IMR-90 (cell line): ENCODE measurements at regions not wholly inside any gene's neighbourhood (a gene's known extent, or its start where the extent isn't known, plus 50 kb on each side); places are given as distances from the start of the nearest gene placed in this dataset.

Source experiments
- FOS ChIP-seq: fragments of 150-350 bp; IDR thresholded peaks from 2 replicates; pipeline ENCODE4 v1.6.1; 2016; ENCODE audit warnings: low read depth, low read length
- MAFK ChIP-seq: IDR thresholded peaks from 2 replicates; pipeline ENCODE4 v1.6.1; 2012; ENCODE audit warnings: low read depth, low read length, improper control_type of control experiment
- MAZ ChIP-seq: IDR thresholded peaks from 2 replicates; pipeline ENCODE4 v1.6.1; 2012; ENCODE audit warnings: low read depth, mild to moderate bottlenecking, low read length, improper control_type of control experiment, moderate library complexity, borderline replicate concordance
- RAD21 ChIP-seq: IDR thresholded peaks from 2 replicates; pipeline ENCODE4 v1.6.1; 2012; ENCODE audit warnings: low read length, improper control_type of control experiment
- SMC3 ChIP-seq: fragments of 150-350 bp; IDR thresholded peaks from 2 replicates; pipeline ENCODE4 v1.6.1; 2016; ENCODE audit warnings: low read depth, mild to moderate bottlenecking, antibody characterized with exemption, low read length, moderate library complexity
- TF ChIP-seq, protein P1 (sequence below): conservative IDR thresholded peaks from 2 replicates; pipeline ENCODE4 v1.5.1; 2012; ENCODE audit warnings: mild to moderate bottlenecking, low read depth, low read length, improper control_type of control experiment
- TF ChIP-seq, protein P2 (sequence below): fragments of 150-350 bp; IDR thresholded peaks from 2 replicates; pipeline ENCODE4 v1.6.1; 2016; ENCODE audit warnings: low read depth, mild to moderate bottlenecking, low read length, moderate library complexity, borderline replicate concordance

DNA sequence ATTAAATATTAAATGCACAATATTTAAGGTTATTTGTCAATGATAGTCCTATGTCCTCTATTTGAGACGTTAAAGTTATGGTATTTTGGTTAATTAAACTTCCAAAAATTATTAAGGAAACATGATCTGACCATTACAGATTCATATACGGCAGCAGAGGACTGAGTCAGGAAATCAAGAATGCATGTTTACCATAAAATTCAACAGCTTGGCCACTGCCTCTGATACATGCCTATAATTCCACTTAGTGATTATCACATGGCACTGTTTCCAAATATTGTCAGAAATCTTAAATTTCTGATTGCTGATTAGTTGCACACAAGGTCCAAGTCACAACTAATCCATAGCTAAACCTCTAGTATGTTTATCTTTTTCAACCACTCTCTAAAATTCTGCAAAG, 232.2 kb upstream of the UGT8 start:
- TF ChIP-seq, protein P1, sequence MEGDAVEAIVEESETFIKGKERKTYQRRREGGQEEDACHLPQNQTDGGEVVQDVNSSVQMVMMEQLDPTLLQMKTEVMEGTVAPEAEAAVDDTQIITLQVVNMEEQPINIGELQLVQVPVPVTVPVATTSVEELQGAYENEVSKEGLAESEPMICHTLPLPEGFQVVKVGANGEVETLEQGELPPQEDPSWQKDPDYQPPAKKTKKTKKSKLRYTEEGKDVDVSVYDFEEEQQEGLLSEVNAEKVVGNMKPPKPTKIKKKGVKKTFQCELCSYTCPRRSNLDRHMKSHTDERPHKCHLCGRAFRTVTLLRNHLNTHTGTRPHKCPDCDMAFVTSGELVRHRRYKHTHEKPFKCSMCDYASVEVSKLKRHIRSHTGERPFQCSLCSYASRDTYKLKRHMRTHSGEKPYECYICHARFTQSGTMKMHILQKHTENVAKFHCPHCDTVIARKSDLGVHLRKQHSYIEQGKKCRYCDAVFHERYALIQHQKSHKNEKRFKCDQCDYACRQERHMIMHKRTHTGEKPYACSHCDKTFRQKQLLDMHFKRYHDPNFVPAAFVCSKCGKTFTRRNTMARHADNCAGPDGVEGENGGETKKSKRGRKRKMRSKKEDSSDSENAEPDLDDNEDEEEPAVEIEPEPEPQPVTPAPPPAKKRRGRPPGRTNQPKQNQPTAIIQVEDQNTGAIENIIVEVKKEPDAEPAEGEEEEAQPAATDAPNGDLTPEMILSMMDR = no peak
- TF ChIP-seq RAD21 (no peak), FOS (no peak), SMC3 (no peak), MAZ (no peak), MAFK (no peak)
- TF ChIP-seq, protein P2, sequence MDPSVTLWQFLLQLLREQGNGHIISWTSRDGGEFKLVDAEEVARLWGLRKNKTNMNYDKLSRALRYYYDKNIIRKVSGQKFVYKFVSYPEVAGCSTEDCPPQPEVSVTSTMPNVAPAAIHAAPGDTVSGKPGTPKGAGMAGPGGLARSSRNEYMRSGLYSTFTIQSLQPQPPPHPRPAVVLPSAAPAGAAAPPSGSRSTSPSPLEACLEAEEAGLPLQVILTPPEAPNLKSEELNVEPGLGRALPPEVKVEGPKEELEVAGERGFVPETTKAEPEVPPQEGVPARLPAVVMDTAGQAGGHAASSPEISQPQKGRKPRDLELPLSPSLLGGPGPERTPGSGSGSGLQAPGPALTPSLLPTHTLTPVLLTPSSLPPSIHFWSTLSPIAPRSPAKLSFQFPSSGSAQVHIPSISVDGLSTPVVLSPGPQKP = no peak
